GM12874 (cell line): ENCODE measurements at regions not wholly inside any gene's neighbourhood (a gene's known extent, or its start where the extent isn't known, plus 50 kb on each side); places are given as distances from the start of the nearest gene placed in this dataset.

ENCODE experiments used
- TF ChIP-seq, protein P1 (sequence below): IDR thresholded peaks from 2 replicates; pipeline ENCODE4 v1.5.1; 2011; ENCODE audit warnings: low read depth, mild to moderate bottlenecking, control low read depth, low read length, moderate library complexity; ENCODE audit not compliant: insufficient read depth

DNA sequence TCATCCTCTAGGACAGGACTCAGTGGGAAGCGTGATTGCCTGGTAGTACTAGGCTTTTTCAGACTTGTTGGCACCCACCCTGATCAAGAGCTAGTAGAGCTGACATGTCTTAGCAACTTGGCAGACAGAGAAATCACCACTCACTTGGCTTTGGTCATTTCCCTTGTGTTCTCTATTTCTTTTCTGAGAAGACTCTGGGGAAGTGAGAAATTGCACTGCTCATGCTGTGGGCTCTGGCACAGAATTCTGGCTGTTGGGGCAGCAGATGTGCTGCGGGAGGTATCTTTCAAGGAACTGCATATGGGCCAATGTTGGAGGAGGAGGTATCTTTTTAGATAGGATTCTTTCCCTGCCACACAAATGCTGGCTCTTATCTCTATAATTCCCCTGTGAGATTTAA lies 529.1 kb upstream of the MEX3C start:
- TF ChIP-seq, protein P1, sequence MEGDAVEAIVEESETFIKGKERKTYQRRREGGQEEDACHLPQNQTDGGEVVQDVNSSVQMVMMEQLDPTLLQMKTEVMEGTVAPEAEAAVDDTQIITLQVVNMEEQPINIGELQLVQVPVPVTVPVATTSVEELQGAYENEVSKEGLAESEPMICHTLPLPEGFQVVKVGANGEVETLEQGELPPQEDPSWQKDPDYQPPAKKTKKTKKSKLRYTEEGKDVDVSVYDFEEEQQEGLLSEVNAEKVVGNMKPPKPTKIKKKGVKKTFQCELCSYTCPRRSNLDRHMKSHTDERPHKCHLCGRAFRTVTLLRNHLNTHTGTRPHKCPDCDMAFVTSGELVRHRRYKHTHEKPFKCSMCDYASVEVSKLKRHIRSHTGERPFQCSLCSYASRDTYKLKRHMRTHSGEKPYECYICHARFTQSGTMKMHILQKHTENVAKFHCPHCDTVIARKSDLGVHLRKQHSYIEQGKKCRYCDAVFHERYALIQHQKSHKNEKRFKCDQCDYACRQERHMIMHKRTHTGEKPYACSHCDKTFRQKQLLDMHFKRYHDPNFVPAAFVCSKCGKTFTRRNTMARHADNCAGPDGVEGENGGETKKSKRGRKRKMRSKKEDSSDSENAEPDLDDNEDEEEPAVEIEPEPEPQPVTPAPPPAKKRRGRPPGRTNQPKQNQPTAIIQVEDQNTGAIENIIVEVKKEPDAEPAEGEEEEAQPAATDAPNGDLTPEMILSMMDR = no peak

DNA sequence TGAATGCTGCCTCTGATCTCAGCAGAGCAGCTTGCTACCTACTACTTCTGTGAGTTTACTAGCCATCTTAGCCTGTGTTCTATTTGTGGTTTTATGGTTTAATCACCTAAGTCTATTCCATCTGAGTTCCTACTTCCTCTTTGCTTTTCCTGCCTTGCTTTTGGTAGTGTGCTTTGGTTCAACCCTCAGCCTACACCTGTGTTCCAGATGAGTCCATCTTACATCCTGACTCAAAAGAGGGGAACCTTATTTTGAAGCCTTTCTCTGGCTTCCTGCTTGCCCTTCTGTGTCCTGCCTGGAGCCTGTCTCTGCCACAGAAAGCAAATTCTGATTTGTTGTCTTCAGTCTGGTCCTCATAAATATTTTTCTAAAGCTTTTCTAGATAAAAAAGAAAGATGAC lies 530.3 kb upstream of the MEX3C start:
- TF ChIP-seq, protein P1 = no peak

DNA sequence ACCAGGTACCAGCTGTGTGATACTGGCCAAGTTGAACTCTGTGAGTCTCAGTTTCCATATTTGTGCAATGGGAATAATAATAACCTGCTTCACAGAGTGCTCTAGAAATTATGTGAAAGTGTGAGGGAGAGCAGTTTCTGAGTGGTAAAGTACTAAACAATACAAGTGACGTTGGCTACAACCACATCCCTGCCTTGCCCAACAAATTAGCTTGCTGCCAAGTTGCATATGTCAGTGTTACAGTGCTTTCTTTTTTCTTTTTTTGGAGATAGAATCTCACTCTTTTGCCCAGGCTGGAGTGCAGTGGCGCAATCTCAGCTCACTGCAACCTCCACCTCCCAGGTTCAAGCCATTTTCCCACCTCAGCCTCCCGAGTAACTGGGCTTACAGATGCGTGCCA lies 533.6 kb upstream of the MEX3C start:
- TF ChIP-seq, protein P1 = no peak

DNA sequence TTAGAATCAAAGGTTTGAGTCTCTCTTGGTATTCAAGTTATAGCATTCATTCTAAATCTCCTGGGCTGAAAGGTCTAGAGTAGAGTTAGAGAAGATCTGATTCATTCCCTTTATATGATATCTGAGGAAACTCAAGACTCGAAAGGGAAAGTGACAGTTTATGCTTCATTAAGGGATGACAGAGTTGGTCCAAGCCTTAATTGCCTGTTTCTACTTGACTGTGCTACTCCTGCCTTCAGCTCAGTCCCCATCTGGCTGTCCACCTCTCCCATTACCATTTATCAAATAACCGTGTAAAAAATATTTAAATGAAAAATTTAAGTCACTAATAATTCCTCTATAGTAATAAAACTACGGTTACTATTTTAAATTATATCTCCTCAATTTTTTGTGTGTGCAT lies 537.1 kb upstream of the MEX3C start:
- TF ChIP-seq, protein P1 = no peak

DNA sequence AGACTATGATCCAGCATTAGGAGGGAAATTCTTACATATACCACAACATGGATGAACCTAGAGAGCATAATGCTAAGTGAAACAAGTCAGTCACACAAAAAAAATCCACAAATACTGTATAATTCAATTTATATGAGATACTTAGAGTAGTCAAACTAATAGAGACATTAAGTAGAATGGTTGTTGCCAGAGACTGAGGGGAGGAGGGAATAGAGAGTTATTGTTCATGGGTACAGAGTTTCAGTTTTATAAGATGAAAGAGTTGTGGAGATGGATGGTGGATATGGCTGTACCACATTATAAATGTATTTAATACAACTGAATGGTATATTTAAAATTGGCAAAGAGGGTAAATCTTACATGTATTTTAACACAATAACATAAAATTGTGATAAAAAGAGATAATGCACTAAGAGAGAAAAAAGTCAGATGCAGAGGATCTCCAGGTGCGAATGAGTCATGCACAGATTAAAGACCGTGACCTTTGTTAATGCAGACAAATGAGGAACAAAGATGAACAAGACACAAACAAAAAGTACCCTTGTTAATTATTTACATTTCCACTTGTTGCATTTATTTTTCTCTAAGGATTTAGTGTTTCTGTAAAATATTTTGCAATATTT lies 541.7 kb upstream of the MEX3C start:
- TF ChIP-seq, protein P1 = no peak

DNA sequence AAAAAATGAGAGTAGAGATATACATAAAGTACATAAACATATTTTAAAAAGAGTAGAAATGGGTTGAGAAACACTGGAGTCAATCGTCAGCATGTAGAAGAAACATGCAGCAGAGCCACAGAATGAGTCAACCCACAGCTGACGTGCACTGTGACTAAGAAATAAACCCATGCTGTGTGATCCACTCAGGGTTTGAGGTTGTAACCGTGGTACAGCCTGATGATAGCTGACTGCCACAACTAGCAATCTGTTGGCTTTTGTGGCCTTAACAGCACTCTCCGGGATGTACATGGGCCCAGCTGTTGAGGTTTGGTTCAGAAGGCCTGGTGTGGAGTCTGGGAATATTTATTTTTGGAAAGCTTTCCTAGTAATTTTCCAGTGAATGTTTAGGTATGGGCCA lies 554.4 kb upstream of the MEX3C start:
- TF ChIP-seq, protein P1 = no peak

DNA sequence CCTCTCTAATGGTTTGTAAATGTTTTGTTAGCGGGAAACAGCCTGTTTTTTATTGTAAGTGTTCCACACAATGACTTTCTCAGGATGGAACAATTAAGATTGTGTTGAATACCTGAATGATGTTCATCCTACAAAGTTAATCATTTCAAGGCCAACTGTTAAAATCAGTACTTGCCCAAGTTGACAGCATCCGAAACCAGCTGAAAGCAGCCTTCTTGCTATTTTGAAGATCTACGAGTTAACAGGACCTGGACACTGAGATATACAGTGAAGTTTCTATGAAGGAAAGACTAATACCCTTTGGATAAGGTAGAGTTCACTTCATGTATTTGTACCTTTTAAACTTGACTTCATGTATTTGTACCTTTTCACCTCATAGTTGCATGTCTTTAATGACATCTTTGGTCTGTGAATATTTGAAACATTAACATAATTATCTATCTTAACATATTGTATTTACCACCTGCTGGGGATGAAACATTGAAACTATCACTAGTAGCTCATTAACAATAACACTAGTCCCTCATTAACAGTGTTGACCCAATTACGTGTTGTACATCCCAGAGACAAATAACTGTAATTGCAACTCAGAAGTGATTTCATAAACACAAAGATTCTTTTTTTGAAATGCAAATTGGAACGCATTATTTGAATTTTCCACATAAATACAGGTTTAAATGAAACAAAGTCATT lies 556.0 kb upstream of the MEX3C start:
- TF ChIP-seq, protein P1 = no peak
